ENCODE measurements at regions not wholly inside any gene's neighbourhood (a gene's known extent, or its start where the extent isn't known, plus 50 kb on each side); places are given as distances from the start of the nearest gene placed in this dataset.

DNA sequence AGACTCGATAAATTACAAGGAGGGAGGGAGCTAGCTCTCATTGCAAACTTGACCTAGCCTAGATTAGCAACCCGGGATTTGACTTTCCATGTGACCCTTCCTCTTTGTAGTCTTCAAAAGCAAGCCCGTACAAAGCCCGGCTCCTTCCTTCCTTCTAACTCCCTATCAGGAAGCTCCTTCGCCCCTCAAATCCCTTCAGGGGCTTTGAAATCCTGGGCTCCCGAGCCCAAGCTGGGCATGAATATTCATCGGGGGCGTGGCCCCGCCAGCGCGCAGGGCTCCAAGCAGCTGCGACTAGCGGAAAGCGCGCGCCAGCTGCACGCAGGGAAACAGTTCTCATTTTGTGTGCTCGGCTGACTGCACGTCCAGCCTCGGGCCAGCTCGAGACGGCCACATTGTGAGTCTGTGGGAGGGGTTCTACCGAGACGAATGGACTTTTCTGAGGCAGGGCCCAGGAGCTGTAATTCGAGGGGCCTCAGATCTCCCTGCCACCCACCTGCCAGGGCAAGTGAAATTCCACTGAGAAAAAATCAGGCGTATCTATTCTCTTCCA is 84.0 kb upstream of the PELI1 start:
- Mint-ChIP-seq H3K4me1 (peaks cover 32% of the 10 kb centered on the region), H3K27me3 (no peaks in the 10 kb centered on the region), H3K9me3 (ENCODE audit: insufficient read depth) (no peaks in the 10 kb centered on the region), H3K27ac (peak overlapping the region; percentile 98), H3K4me3 (peak overlapping the region; percentile 98)
- Histone ChIP-seq H3K27me3 (replicated peaks in 1 of 4; ENCODE audit: control extremely low read depth in 1 of 4, control insufficient read depth in 3 of 4, insufficient read depth in 4 of 4, low read length in 3 of 4) (no peaks in the 10 kb centered on the region), H3K79me2 (ENCODE audit: control insufficient read depth, insufficient read depth, low read length) (no peaks in the 10 kb centered on the region), H3K27ac (ENCODE audit: low read length in 2 of 2) (peak overlapping the region; percentile 60 to 63), H3K9ac (ENCODE audit: low read length) (peak overlapping the region; percentile 74), H4K20me1 (ENCODE audit: control insufficient read depth, insufficient read depth, low read length, poor library complexity, severe bottlenecking) (no peaks in the 10 kb centered on the region), H3K4me1 (ENCODE audit: control insufficient read depth in 2 of 2, insufficient read depth in 2 of 2, low read length in 2 of 2) (peaks cover 25 to 28% of the 10 kb centered on the region in 2 donors), H3K9me3 (ENCODE audit: control extremely low read depth in 1 of 3, control insufficient read depth in 2 of 3, insufficient read depth in 1 of 3, low read length in 2 of 3) (no peaks in the 10 kb centered on the region), H2AFZ (ENCODE audit: insufficient read depth, low read depth, low read length, poor library complexity, severe bottlenecking) (peak overlapping the region; percentile 80), H3K36me3 (replicated peaks in 1 of 2; ENCODE audit: control extremely low read depth in 1 of 2, control insufficient read depth in 1 of 2, extremely low read depth in 1 of 2, insufficient read depth in 2 of 2, low read length in 1 of 2) (no peaks in the 10 kb centered on the region), H3K4me3 (ENCODE audit: control extremely low read depth in 1 of 5, extremely low read depth in 1 of 5, insufficient read depth in 1 of 5, low read depth in 2 of 5, low read length in 4 of 5) (peak overlapping the region; percentile 46 to 81 (median 72)), H3K4me2 (replicated peaks; ENCODE audit: low read depth, low read length, poor library complexity, severe bottlenecking) (peak overlapping the region; percentile 84)
- intact Hi-C loops (cut with micrococcal nuclease), result loop anchor here (1.0 to 5.0 kb wide), 4 partner anchors 14 to 99 kb away; no protein-coding TSS in a partner anchor
- under 1% methylated on average over 21 of the region's 26 CpGs for WGBS (ENCODE audit: insufficient coverage)
- ATAC-seq (ENCODE audit: low read depth) (peak; percentile 98), DNase-seq (peak; percentile 75)
- TF ChIP-seq, protein P1, sequence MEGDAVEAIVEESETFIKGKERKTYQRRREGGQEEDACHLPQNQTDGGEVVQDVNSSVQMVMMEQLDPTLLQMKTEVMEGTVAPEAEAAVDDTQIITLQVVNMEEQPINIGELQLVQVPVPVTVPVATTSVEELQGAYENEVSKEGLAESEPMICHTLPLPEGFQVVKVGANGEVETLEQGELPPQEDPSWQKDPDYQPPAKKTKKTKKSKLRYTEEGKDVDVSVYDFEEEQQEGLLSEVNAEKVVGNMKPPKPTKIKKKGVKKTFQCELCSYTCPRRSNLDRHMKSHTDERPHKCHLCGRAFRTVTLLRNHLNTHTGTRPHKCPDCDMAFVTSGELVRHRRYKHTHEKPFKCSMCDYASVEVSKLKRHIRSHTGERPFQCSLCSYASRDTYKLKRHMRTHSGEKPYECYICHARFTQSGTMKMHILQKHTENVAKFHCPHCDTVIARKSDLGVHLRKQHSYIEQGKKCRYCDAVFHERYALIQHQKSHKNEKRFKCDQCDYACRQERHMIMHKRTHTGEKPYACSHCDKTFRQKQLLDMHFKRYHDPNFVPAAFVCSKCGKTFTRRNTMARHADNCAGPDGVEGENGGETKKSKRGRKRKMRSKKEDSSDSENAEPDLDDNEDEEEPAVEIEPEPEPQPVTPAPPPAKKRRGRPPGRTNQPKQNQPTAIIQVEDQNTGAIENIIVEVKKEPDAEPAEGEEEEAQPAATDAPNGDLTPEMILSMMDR (IDR thresholded peaks at IDR 0.05), result no peak
- TF ChIP-seq EZH2 (IDR thresholded peaks at IDR 0.05; ENCODE audit: borderline replicate concordance, insufficient read depth, low read depth, low read length, poor library complexity, severe bottlenecking), result no peak
- ChIA-PET POLR2A (interaction anchor here (0.6 to 1.7 kb wide), 4 partner anchors 12 to 84 kb away, joined by 3 to 9 read pairs (median 3); no protein-coding TSS in a partner anchor), CTCF (interaction anchor here (1.3 to 4.7 kb wide), 6 partner anchors 12 to 178 kb away, joined by 3 to 26 read pairs (median 4); no protein-coding TSS in a partner anchor)

- peak overlapping the region; percentile 80 for H2AFZ ChIP-seq (ENCODE audit: insufficient read depth, low read depth, low read length, poor library complexity, severe bottlenecking)
- Mint-ChIP-seq H3K4me3 (peak overlapping the region; percentile 98), H3K4me1 (peaks cover 27% of the 10 kb centered on the region), H3K27me3 (no peaks in the 10 kb centered on the region), H3K27ac (peak overlapping the region; percentile 98), H3K9me3 (ENCODE audit: insufficient read depth) (no peaks in the 10 kb centered on the region)
- peak overlapping the region; percentile 74 for H3K9ac ChIP-seq (ENCODE audit: low read length)
- H3K79me2 ChIP-seq (ENCODE audit: control insufficient read depth, insufficient read depth, low read length), result no peaks in the 10 kb centered on the region
- ChIA-PET POLR2A (interaction anchor here (0.6 to 1.7 kb wide), 2 partner anchors 14 to 25 kb away, joined by 3 to 9 read pairs; no protein-coding TSS in a partner anchor), CTCF (interaction anchor here (1.3 to 4.7 kb wide), 3 partner anchors 14 to 179 kb away, joined by 5 to 26 read pairs (median 8); no protein-coding TSS in a partner anchor)
- DNase-seq (no peak), ATAC-seq (ENCODE audit: low read depth) (no peak)
- no peaks in the 10 kb centered on the region for H3K9me3 ChIP-seq (ENCODE audit: control extremely low read depth in 1 of 3, control insufficient read depth in 2 of 3, insufficient read depth in 1 of 3, low read length in 2 of 3)
- intact Hi-C loops (cut with micrococcal nuclease), result loop anchor here (1.0 to 5.0 kb wide), 4 partner anchors 15 to 98 kb away; no protein-coding TSS in a partner anchor
- 81% methylated on average over 2 of the region's 4 CpGs for WGBS (ENCODE audit: insufficient coverage)
- H3K4me1 ChIP-seq (ENCODE audit: control insufficient read depth in 2 of 2, insufficient read depth in 2 of 2, low read length in 2 of 2), result peaks cover 18 to 20% of the 10 kb centered on the region in 2 donors
- peak overlapping the region; percentile 60 to 63 for H3K27ac ChIP-seq (ENCODE audit: low read length in 2 of 2)
- TF ChIP-seq, protein P1 (IDR thresholded peaks at IDR 0.05), result no peak
- no peak for TF ChIP-seq EZH2 (IDR thresholded peaks at IDR 0.05; ENCODE audit: borderline replicate concordance, insufficient read depth, low read depth, low read length, poor library complexity, severe bottlenecking)
- no peaks in the 10 kb centered on the region for H4K20me1 ChIP-seq (ENCODE audit: control insufficient read depth, insufficient read depth, low read length, poor library complexity, severe bottlenecking)
- no peaks in the 10 kb centered on the region for H3K36me3 ChIP-seq (replicated peaks in 1 of 2; ENCODE audit: control extremely low read depth in 1 of 2, control insufficient read depth in 1 of 2, extremely low read depth in 1 of 2, insufficient read depth in 2 of 2, low read length in 1 of 2)
- peak overlapping the region; percentile 46 to 81 (median 72) for H3K4me3 ChIP-seq (ENCODE audit: control extremely low read depth in 1 of 5, extremely low read depth in 1 of 5, insufficient read depth in 1 of 5, low read depth in 2 of 5, low read length in 4 of 5)
- no peaks in the 10 kb centered on the region for H3K27me3 ChIP-seq (replicated peaks in 1 of 4; ENCODE audit: control extremely low read depth in 1 of 4, control insufficient read depth in 3 of 4, insufficient read depth in 4 of 4, low read length in 3 of 4)
- H3K4me2 ChIP-seq (replicated peaks; ENCODE audit: low read depth, low read length, poor library complexity, severe bottlenecking), result peak overlapping the region; percentile 84
Measured at GRCh38 chr2:64228918-64229317, 84.7 kb upstream of the PELI1 start.

All from B cell (primary cell).